Stimulated activated CD8-positive, alpha-beta memory T cell treated with anti-CD3 and anti-CD28 coated beads, Interleukin-2, amount 100 ng/mL, for 1 hour (primary cell): ENCODE measurements at regions not wholly inside any gene's neighbourhood (a gene's known extent, or its start where the extent isn't known, plus 50 kb on each side); places are given as distances from the start of the nearest gene placed in this dataset.
"Not testable (repeated sequence)": the region's sequence is repeated elsewhere in the genome, so short reads cannot be mapped to it uniquely, and the experiment has no call there.

ENCODE experiments used
- DNase-seq, 2 donors: peaks; one replicate each; pipeline ENCODE4 v3.0.0-alpha.2; 2020; ENCODE audit warnings: low read depth in 2 of 2

- no peak for DNase-seq
Observed at GRCh38 chr15:36400936-36401585, 178.4 kb upstream of the CDIN1 start.

GRCh38 chr15:36401586-36401966 is 177.8 kb upstream of the CDIN1 start:
- DNase-seq: no peak

GRCh38 chr15:36403351-36403750 is 176.1 kb upstream of the CDIN1 start:
- DNase-seq: no peak

GRCh38 chr15:36406366-36406765 is 173.1 kb upstream of the CDIN1 start:
- DNase-seq: no peak

- no peak for DNase-seq
Observed at GRCh38 chr15:36406911-36407310, 172.5 kb upstream of the CDIN1 start.

DNA sequence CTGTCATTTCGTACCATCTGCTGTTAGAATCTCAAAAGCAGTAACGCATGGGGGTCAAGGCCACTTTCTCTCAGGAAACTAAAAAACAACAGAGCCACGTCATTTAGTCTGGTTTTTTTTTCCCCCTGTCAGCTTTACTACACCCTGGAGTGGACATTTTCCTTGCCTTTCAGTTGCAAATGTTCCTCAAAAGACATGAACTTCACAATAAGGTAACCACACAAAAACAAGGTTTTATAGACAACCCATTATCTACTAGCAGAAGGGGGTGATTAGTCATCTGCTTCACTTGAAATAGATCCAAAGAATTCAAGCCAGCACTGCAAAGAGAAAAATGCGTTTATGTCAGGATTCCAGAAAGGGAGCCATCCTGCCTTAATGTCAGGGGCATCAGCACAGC is 171.8 kb upstream of the CDIN1 start:
- DNase-seq: no peak

DNA sequence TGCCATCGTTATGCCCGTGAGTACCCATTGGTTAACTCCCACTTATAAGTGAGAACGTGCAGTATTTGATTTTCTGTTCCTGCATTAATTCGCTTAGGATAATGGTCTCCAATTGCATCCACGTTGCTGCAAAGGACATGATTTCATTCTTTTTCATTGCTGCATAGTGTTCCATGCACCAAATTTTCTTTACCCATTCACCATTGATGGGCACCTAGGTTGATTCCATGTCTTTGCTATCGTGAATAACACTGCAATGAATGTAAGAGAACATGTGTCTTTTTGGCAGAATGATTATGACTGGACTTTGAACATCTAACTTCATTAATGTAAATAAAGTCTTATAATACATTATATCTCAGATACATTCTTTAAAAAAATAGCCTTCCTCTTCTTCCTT is 169.6 kb upstream of the CDIN1 start:
- DNase-seq: no peak

- DNase-seq: no peak
Observed at GRCh38 chr15:36414670-36415069, 164.8 kb upstream of the CDIN1 start.

DNA sequence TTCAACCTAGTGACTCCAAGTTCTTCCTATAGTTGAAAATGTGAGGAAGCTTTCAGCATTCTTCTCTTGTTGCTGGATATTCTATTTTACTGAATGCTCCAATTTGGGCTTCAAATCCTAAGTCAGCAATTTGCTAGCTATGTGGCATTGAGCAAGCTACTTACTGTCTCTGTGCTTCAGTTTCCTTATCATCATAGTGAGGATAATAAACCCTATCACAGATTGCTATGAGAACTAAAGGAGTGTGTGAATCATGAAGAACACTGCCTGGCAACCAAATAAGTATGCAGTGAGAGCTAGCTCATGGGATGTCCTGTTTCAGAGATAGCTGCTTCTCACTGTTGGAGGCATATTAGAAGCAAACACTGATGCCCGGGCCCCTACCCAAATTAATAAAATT is 163.8 kb upstream of the CDIN1 start:
- no peak for DNase-seq

GRCh38 chr15:36422631-36423030 is 156.8 kb upstream of the CDIN1 start:
- no peak for DNase-seq

GRCh38 chr15:36426691-36427090 is 152.7 kb upstream of the CDIN1 start:
- DNase-seq: no peak

DNA sequence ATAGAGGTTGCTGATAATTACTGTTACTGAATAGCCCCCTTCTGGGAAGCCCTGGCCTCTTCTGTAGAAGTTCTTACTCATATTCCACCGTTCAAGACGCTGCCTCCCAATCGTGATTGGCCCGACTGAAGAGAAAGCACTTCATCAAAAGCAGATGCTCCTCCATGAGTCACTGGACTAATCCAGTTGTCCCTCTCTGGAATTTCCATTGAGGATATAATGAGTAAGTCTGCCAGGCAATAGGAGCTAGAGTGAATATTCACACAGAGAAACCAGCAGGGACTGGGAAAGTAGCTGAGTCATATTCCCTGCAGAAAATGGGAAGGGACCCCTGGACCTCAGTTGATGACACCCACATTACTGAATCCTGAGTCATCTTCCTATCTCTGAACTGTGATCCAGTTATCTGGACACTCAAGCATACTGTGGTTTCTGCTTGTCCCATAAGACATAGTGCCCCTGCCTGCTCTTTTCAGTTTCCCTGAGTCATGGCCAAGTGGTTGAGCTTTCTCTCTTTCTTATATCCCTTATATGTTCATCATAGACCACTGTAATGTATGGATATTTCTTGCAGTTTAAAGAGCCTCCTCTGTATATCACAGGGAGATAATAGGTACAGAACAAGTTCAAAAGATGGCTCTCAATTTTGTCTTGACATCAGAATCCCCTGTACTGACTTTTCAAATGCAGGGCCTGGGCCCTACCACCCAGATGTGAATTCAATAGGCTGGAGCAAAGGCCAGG is 151.2 kb upstream of the CDIN1 start:
- no peak for DNase-seq

- DNase-seq: no peak
Observed at GRCh38 chr15:36429707-36430106, 149.7 kb upstream of the CDIN1 start.

GRCh38 chr15:36430280-36430679 is 149.1 kb upstream of the CDIN1 start:
- no peak for DNase-seq

DNA sequence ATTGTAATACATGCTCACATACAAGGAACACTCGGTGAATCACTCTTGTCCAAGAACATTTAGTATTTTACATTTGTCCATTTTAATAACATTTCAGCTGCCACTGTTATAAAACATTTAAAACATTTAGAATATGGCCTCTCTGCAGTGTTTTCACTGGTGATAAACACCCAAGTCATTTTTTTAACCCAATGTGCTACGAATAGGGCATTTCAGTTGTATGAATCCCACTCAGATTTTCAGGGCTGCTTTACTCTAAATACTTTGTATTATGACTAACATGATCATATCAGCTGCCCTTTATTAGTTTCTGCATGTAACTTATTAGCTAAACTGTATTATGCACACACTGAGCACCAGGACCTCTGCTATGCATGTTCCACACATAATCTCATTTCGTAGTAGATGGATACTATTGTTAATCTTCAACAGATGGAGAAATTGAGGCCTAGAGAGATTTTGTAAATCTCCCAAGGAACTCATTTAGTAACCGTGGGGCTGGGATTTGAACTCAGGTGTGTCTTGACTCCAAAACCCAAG is 148.6 kb upstream of the CDIN1 start:
- DNase-seq: no peak

- DNase-seq: no peak
Observed at GRCh38 chr15:36432161-36432560, 147.3 kb upstream of the CDIN1 start.

GRCh38 chr15:36434177-36434576 is 145.2 kb upstream of the CDIN1 start:
- no peak for DNase-seq

DNA sequence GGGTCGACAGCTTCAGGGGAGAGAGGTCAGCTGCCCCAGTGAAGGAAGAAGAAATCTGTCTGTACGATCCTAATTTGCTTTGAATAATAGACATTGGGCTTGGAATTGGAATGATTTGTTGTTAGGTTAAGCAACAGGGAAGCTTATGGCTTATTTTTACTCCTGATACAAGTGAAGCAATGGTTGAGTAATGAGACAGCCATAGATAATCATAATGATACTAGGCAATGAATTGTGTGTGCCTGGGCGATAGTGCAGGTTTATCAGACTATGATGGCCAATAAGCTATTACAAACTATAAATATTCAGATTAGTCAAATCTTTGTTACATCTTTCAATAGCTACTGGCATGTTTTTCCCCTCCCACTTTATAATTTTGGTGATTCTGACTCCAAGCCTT is 140.9 kb upstream of the CDIN1 start:
- DNase-seq: no peak

DNA sequence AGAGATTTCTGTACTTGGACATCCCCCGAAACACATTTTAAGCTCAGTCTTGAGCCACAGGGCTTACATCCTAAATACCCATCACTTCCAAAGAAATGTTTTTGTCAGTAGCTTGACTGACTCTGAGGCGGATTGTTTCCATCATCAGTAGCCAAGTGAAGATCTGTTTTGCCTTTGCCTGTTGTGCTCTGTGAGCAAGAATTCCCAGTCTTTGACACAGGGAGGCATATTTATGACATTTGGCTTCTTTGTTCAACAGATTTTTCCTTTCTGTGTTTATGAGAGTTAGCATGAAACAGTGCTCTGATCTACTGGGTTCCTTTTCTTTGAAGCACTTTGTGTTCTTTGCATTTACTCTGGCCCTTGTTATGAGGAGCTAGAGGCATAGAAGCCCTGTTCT is 132.1 kb upstream of the CDIN1 start:
- no peak for DNase-seq

DNA sequence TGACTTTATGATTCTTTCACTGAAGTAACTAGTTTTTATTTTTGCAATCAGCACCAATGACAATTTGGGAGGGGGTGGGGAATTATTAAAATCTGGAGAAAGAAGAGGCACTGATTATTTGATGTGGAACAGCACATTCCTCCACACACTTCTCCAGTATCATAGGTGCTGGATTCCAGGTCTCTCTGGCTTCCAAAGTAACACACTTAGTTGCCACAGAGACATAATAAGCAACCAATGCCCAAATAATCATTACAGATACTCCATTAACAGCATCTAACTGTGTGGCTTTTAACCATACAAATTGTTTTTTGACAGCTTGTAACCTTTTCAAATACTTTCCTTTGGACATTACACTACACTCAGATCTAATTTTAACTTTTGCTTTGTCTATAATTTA is 131.0 kb upstream of the CDIN1 start:
- no peak for DNase-seq

GRCh38 chr15:36449084-36449661 is 130.3 kb upstream of the CDIN1 start:
- no peak for DNase-seq

- DNase-seq: no peak
Observed at GRCh38 chr15:36449662-36450145, 129.7 kb upstream of the CDIN1 start.

- DNase-seq: not testable (repeated sequence)
Observed at GRCh38 chr15:36454244-36454643, 125.2 kb upstream of the CDIN1 start.
